ENCODE measurements at regions not wholly inside any gene's neighbourhood (a gene's known extent, or its start where the extent isn't known, plus 50 kb on each side); places are given as distances from the start of the nearest gene placed in this dataset.

GRCh38 chr18:68033466-68033865 is 516.9 kb upstream of the DSEL start:
- CTCF ChIA-PET = no interaction called here

DNA sequence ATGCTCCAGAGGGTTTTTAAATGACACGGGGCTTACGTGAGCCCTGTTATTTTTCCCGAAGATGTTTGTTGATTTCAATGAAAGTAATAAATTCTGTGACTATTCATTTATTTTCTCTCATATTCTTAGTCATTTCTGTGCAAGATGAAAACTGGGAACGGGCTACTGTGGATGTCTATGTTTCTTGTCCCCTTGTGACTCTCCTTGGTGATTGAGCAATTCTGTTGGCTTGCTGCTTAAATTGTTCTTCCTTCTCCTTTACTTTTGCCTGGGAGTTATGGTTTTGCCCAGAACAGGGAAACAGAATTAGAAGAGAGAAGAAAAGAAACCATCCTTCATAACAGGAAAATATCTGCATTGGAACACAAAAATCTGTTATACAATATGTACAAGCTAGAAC is 508.2 kb upstream of the DSEL start:
- no TSS peak for BruUV-seq (replicated peaks)
- Histone ChIP-seq H3K79me2 (ENCODE audit: low read depth) (no peaks in the 10 kb centered on the region), H3K9me3 (ENCODE audit: insufficient read depth, low read depth) (no peaks in the 10 kb centered on the region), H3F3A (ENCODE audit: insufficient read depth, low read depth) (no peaks in the 10 kb centered on the region), H3K4me2 (no peak overlapping the region), H4K20me1 (ENCODE audit: insufficient read depth) (no peaks in the 10 kb centered on the region), H3K27me3 (ENCODE audit: insufficient read depth, low read depth) (no peaks in the 10 kb centered on the region), H2AFZ (peak overlapping the region; percentile 48; the same call in 1 of the 2 replicates), H3K4me3 (no peak overlapping the region), H3K36me3 (ENCODE audit: low read depth) (no peaks in the 10 kb centered on the region), H3K27ac (no peak overlapping the region), H3K4me1 (replicated peaks; ENCODE audit: insufficient read depth) (no peaks in the 10 kb centered on the region), H3K9me2 (ENCODE audit: insufficient read depth) (no peaks in the 10 kb centered on the region; the same call in 1 of the 2 replicates)
- ChIA-PET CTCF (no interaction called here), POLR2A (ENCODE audit: unreplicated experiment) (no interaction called here)
- TF ChIP-seq EZH2 (IDR thresholded peaks at IDR 0.05; ENCODE audit: low read depth) = no peak
- TF ChIP-seq CTCF (conservative IDR thresholded peaks at IDR 0.05) = no peak
- no peak for DNase-seq
- intact Hi-C loops (cut with micrococcal nuclease; ENCODE audit: unreplicated experiment) = no loop called here

More at GRCh38 chr18:68033466-68033865, 516.9 kb upstream of the DSEL start:
- Histone ChIP-seq H4K20me1 (ENCODE audit: insufficient read depth) (no peaks in the 10 kb centered on the region), H3K79me2 (ENCODE audit: low read depth) (no peaks in the 10 kb centered on the region), H3K9me3 (ENCODE audit: insufficient read depth, low read depth) (no peaks in the 10 kb centered on the region), H3K27me3 (ENCODE audit: insufficient read depth, low read depth) (no peaks in the 10 kb centered on the region), H3K4me1 (replicated peaks; ENCODE audit: insufficient read depth) (no peaks in the 10 kb centered on the region), H3F3A (ENCODE audit: insufficient read depth, low read depth) (no peaks in the 10 kb centered on the region), H3K4me3 (no peak overlapping the region), H2AFZ (no peak overlapping the region), H3K36me3 (ENCODE audit: low read depth) (no peaks in the 10 kb centered on the region), H3K27ac (no peak overlapping the region), H3K9me2 (ENCODE audit: insufficient read depth) (no peaks in the 10 kb centered on the region), H3K4me2 (no peak overlapping the region)
- no peak for DNase-seq
- TF ChIP-seq CTCF (conservative IDR thresholded peaks at IDR 0.05) (no peak), EZH2 (IDR thresholded peaks at IDR 0.05; ENCODE audit: low read depth) (no peak)
- intact Hi-C loops (cut with micrococcal nuclease; ENCODE audit: unreplicated experiment) = no loop called here
- no TSS peak for BruUV-seq (replicated peaks)
- POLR2A ChIA-PET (ENCODE audit: unreplicated experiment) = no interaction called here

DNA sequence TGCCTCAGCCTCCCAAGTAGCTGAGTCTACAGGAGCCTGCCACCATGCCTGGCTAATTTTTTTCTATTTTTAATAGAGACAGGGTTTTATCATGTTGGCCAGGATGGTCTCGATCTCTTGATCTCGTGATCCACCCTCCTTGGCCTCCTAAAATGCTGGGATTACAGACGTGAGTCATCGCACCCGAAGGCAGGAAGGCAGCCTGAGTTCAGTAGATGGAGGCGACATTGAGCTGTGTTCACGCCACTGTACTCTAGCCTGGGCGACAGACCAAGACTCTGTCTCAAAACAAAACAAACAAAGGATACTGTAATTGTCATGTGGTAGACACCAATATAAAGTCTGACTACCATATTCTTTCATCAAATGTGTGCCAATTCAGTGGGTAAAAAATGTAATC is 500.9 kb upstream of the DSEL start:
- no peak for DNase-seq
- no peak overlapping the region for H2AFZ ChIP-seq
- CTCF ChIA-PET = no interaction called here
- no peaks in the 10 kb centered on the region for H3K4me1 ChIP-seq (replicated peaks; ENCODE audit: insufficient read depth)
- no peaks in the 10 kb centered on the region for H4K20me1 ChIP-seq (ENCODE audit: insufficient read depth)
- H3K4me2 ChIP-seq = no peak overlapping the region
- no peaks in the 10 kb centered on the region for H3F3A ChIP-seq (ENCODE audit: insufficient read depth, low read depth)
- POLR2A ChIA-PET (ENCODE audit: unreplicated experiment) = no interaction called here
- no peaks in the 10 kb centered on the region for H3K79me2 ChIP-seq (ENCODE audit: low read depth)
- no peaks in the 10 kb centered on the region for H3K36me3 ChIP-seq (ENCODE audit: low read depth)
- no peaks in the 10 kb centered on the region for H3K9me2 ChIP-seq (ENCODE audit: insufficient read depth)
- no TSS peak for BruUV-seq (replicated peaks)
- no peak overlapping the region for H3K4me3 ChIP-seq
- H3K27me3 ChIP-seq (ENCODE audit: insufficient read depth, low read depth) = no peaks in the 10 kb centered on the region
- H3K9me3 ChIP-seq (ENCODE audit: insufficient read depth, low read depth) = no peaks in the 10 kb centered on the region
- H3K27ac ChIP-seq = no peak overlapping the region
- intact Hi-C loops (cut with micrococcal nuclease; ENCODE audit: unreplicated experiment) = no loop called here
- TF ChIP-seq EZH2 (IDR thresholded peaks at IDR 0.05; ENCODE audit: low read depth) = no peak
- no peak for TF ChIP-seq CTCF (conservative IDR thresholded peaks at IDR 0.05)
